DMS114 treated with DMSO at 0.1 percent for 48 hours (cell line): ENCODE measurements at regions not wholly inside any gene's neighbourhood (a gene's known extent, or its start where the extent isn't known, plus 50 kb on each side); places are given as distances from the start of the nearest gene placed in this dataset.
"Not testable (repeated sequence)": the region's sequence is repeated elsewhere in the genome, so short reads cannot be mapped to it uniquely, and the experiment has no call there.

ENCODE experiments used
- DNase-seq: peaks from one replicate; lab custom pipeline; 2025; ENCODE audit not compliant: unreplicated experiment; lab: John Stamatoyannopoulos, UW

DNA sequence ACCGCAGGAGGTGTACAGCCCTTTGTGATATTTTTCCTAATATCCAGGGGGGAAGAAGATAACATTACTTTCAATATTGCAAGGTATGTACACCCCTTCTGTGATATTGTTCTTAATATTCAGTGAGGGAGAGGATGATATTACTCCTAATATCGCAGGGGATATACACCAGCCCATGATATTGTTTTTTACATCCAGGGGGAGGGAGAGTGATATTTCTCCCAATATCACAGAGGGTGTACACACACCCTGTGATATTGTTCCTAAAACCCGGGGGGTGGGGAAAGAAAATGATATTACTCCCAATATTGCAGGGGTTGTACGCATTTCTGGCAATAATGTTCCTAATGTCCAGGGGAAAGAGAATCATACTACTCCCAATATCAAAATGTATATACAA is 58.0 kb upstream of the SLC25A48 start:
- DNase-seq: no peak

DNA sequence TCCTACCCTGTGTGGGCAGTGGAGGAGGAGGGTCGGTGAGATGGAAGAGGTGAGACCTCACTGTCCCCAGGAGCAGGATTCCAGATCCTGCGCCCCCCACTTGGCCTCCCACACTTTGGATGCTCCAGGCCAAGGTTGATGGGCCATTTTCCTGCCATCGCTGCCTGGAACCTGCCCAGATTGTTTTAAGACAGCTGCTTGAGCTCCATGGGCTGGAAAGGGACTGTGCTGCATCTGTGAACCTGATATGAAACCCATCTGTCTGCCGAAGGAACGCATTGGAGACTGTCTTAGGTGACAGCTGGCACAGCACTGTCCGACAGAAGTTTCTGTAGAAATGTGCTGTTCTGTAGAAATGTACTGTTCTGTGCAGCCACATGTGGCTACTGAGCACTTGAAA is 72.7 kb upstream of the SLC25A48 start:
- DNase-seq: no peak

DNA sequence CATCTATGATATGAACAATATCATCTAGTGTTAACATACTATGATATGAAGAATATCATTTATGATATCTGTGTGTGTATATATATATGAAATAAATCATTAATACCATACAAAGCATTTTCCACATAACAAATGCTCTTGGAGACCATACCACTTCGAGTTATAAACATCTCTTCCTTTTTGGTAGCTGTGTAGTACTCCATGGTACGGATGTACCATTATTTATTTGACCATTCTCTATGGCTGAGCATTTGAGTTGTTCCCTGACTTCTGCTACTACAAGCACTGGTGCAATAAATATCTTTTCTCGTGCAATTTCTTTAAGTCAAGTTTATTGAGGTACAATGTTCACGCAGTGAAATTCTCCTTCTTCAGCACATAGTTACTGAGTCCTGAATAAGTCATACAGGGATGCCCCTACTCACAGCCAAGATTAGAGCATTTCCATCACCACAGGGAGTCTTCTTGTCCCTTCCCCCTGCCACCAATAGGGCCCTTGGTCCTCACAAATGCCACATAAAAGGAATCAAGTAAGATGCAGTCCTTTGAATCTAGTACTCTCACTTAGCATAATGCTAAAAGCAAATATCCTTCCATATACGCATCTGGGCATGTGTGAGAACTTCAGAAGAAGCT is 75.2 kb upstream of the SLC25A48 start:
- no peak for DNase-seq

- no peak for DNase-seq
These were observed 80.5 kb upstream of the SLC25A48 start for GRCh38 chr5:135753990-135754389.

DNA sequence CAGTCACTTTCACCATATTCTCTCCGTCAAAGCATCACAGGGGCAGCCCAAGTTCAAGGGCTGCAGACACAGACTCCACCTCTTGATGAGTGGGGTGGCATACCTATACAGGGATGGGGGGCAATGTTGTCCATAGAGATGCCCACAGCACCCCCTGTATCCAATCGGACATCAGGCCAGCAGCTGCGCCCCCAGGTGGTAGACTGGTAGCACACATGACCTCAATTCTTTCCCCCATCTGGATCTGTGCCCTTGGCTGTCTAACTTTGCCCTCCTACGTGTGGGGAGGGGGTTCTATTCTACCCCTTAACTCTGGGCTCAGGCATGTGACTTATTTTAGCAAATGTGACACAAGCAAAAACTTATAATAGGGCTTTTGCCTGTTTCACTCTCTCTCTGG is 84.0 kb upstream of the SLC25A48 start:
- DNase-seq: no peak

DNA sequence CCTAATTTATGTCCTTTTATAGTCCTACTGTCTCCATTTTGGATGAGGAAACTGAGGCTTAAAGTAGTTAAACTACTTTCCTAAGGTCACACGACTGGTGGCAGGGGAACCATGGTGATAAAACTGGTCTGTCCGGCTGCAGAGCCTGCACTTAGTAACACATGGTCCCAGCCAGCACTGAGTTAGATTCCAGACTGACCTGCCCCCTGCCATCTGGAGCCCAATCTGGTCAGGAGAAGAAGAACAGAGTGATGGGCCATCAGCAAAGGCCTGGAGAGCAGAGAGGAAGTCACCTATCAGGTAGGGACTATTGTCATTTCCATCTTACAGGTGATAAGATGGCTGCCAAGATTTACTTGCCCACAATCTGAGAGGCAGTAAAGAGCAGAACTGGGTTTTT is 86.6 kb upstream of the SLC25A48 start:
- DNase-seq: no peak

DNA sequence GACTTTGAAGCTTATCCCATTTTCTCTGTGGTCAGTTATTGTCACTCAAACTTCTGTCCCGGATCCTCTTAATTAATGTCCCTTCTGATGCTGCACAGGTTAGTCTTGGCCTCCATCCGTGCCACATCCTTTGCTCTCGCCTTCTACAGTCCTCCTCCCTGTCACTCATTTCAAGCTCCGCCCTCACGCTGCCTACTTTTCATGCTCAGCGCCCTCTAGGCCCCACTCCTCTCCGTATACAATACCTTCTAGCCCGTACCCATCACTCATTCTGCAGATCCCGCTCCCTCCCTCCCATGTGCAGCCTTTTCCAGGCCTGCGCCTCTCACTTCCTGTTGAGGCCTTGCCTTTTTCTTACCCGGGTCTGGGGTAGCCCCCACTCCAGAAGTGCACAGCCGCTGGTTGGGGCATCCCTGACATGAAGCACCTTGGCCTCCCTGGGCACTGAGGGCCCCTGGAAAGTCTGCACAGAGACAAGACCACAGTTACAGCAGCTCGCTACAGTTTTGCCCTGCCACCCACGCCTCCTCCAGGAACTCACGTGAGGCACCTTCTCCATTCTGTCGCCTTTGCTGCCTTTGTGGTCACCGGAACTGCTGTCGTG is 88.5 kb upstream of the SLC25A48 start:
- DNase-seq: no peak

DNA sequence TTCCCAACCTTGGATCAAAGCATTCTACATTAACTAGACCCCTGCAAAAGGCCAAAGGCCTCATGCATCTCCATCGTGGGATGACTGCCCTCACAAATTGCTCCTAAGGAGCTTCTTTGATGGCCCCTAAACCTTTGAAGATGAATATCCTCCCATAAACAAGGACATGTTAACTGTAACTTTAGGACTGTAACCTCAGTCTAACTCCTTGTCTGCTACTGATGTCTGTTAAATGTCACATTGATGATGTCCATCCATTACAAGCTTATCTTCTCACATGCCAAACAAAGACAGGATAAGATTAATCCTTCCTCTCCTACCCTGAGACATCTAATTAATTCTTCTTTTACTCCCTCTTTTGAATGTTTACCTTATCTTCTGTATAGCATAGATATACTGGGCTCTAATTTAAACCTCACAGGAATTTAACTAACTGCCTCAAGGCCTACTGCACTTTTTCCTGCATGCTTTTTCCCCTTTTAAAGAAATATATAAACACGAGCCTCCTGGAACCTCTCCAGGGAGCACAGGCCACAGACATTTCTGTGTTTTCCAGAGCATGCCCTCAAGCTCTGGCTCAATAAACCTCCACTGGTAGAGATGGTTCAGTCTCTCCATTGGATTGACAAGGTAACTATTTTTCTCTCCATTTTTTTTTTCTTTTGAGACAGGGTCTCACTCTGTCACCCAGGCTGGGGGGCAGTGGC is 90.6 kb upstream of the SLC25A48 start:
- no peak for DNase-seq

- DNase-seq: no peak
These were observed 91.3 kb upstream of the SLC25A48 start for GRCh38 chr5:135743181-135743580.

- DNase-seq: not testable (repeated sequence)
These were observed 92.2 kb upstream of the SLC25A48 start for GRCh38 chr5:135742240-135742639.

DNA sequence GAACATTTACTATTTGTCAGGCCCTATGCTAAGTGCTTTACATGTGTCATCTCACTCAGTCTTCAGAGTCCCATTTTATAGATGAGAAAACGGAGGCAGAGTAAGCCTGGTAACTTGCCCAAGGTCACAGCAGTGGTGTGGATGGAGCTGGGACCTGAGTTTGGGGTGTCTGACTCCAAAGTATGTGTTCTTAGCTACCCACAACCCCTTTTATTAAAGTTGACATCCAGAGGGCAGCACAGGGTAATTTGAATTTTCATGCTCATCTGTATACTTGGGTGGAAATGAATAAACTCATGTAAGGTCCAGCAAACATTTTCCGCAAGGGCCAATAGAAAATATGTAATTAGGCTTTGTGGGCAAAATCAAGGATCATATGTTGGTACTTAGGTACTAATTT is 93.4 kb upstream of the SLC25A48 start:
- no peak for DNase-seq

DNA sequence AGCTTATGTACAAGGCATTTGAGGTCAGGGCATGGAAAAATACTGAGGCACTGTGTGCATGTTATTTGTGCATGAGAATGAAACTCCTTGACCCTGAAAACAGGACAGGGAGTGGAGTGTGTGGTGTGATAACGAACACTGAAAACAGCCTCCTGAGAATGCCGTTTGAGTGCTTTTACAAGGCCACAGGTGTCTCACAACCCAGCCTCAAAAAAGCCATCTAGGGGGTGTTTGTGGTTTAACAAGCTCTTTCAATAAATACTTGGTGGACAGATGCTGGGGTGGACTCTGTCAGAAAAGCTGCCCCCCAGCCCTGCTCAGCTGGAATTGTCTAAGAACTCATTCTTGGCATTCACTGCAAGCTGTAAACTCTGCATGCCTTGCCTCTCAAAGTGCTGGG is 94.0 kb upstream of the SLC25A48 start:
- DNase-seq: no peak

DNA sequence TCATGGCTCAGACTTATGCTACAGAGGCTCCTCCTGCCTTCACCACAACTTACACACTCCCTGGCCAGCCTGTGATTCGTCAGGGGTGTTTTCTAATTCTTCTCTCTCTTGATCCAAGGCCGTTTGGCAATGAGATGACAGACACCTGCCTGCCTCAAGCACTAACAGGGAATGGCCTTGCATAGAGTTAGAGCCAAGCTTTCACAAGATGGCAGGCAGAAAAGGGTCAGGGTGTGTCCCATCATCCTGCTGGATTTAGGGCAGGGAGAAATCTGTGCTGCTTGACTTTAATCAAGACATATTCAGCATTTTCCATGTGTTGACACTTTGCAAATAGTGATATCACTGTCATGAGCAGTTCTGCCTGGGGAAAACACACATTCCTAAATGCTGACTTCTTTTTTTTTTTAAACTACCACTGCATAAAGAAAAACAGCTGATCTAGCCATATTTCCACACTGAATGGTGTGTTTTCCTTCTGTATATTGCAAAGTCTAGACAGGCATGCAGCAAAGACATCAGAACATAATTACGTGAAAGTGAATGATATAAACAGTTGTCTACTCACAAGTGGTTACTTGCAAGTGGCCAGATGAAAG is 95.0 kb upstream of the SLC25A48 start:
- DNase-seq: no peak

DNA sequence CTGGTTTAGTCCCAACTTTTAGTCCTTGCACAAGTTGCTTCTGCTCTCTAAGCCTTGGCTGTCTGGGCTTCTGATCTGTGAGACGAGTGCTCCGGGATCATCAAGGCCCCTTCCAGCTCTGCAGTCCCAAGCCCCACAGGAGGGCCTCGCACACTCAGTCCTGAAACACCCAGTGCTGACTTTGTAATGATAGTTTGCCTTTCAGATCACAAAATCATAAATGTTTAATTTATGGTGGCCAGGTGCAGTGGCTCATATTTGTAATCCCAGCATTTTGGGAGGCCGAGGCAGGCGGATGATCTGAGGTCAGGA is 95.9 kb upstream of the SLC25A48 start:
- no peak for DNase-seq

GRCh38 chr5:135737701-135738563 is 96.5 kb upstream of the SLC25A48 start:
- no peak for DNase-seq

DNA sequence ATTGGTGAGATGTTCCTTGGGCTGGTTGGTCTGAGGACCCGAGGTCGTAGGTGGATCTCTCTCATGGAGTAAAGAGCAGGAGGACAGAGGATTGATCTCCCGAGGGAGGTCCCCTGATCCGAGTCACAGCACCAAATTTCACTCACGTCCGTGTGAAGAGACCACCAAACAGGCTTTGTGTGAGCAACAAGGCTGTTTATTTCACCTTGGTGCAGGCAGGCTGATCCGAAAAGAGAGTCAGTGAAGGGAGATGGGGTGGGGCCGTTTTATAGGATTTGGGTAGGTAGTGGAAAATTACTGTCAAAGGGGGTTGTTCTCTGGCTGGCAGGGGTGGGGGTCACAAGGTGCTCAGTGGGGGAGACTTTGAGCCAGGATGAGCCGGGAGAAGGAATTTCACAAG is 97.5 kb upstream of the SLC25A48 start:
- DNase-seq: not testable (repeated sequence)

DNA sequence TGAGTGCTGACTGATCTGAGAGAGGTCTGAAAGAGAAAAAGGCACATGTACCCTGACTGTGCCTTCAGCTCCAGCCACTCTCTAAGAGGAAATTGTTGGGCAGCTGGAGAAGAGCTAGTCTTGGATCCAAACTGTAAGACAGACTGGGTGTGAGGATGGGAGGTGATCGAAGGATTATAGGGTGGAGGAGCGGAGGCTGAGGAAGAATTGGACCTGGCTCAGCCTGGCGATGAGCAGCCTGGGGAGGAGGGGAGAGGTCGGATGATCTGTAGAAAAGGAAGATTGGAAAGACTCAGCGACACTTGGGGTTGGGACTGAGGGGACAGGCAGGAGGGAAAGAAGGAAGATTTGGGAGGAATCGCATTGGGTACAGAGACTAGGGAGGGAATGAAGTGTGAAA is 98.6 kb upstream of the SLC25A48 start:
- no peak for DNase-seq

GRCh38 chr5:135734956-135735355 is 99.5 kb upstream of the SLC25A48 start:
- not testable (repeated sequence) for DNase-seq

DNA sequence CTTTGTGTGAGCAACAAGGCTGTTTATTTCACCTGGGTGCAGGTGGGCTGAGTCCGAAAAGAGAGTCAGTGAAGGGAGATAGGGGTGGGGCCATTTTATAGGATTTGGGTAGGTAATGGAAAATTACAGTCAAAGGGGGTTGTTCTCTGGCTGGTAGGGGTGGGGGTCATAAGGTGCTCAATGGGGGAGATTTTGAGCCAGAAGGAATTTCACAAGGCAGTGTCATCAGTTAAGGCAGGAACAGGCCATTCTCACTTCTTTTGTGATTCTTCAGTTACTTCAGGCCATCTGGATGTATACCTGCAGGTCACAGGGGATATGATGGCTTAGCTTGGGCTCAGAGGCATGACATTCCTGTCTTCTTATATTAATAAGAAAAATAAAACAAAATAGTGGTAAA is 103.4 kb upstream of the SLC25A48 start:
- not testable (repeated sequence) for DNase-seq

DNA sequence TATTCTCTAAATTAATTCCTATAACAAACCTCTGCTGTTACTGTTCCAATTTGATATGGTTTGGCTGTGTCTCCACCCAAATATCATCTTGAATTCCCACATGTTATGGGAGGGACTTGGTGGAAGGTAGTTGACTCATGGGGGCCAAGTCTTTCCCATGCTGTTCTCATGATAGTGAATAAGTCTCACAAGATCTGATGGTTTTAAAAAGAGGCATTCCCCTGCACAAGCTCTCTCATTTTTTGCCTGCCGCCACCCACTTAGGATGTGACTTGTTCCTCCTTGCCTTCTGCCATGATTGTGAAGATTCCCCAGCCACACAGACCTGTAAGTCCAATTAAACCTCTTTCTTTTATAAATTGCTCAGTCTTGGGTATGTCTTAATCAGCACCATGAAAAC is 104.3 kb upstream of the SLC25A48 start:
- not testable (repeated sequence) for DNase-seq

DNA sequence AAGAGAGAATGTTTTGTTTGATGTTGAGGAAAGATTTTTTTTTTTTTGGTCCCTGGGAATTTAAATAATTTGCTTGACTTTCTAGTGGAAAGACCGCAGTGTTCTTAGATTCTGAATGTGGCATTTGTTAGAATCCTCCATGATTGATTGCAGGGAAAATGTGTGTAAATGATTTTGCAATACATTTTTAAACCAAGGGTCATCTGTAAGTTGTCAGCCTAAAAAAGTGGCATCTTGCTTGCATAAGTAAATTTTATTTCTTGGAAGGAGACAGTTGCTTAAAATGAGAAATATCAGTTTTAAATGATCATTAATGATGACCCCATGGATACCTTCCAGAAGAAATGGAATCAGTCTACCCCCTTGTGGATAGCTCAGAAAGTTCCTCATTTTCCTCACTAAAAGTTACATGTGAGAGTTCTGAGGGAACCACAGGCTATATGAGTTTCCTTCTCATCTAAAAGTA is 105.1 kb upstream of the SLC25A48 start:
- peak; percentile 12 for DNase-seq
